Psoas muscle (tissue), 7 donors: ENCODE measurements at regions not wholly inside any gene's neighbourhood (a gene's known extent, or its start where the extent isn't known, plus 50 kb on each side); places are given as distances from the start of the nearest gene placed in this dataset.

Source experiments
- ATAC-seq, 4 donors: fragments of 200-7000 bp; cut with Tn5 transposase; one replicate each; pipeline ENCODE4 v1.9.1; 2020; ENCODE audit warnings: moderate library complexity in 3 of 4, mild to moderate bottlenecking in 2 of 4
- DNase-seq, 2 donors: peaks; one replicate each; pipeline ENCODE4 v3.0.0-alpha.2; 2020
- H3K27ac ChIP-seq: fragments of 200-600 bp; one replicate; pipeline ENCODE4 v1.8.0; 2022
- H3K27me3 ChIP-seq, 3 donors: fragments of 200-600 bp in 1 of 3; one replicate each; pipeline versions ENCODE4 v1.6.1 to v1.8.0; 2013 to 2022; ENCODE audit warnings: low read length in 2 of 3, mild to moderate bottlenecking in 2 of 3, moderate library complexity in 1 of 3; ENCODE audit not compliant: insufficient read depth in 3 of 3
- H3K36me3 ChIP-seq, 2 donors: fragments of 200-600 bp in 1 of 2; one replicate each; pipeline versions ENCODE4 v1.6.1 to v1.8.0; 2013 to 2022; ENCODE audit warnings: low read depth in 1 of 2, mild to moderate bottlenecking in 1 of 2, moderate library complexity in 1 of 2; ENCODE audit not compliant: insufficient read depth in 1 of 2
- H3K4me1 ChIP-seq: fragments of 200-600 bp; one replicate; pipeline ENCODE4 v1.8.0; 2022
- H3K4me3 ChIP-seq: fragments of 200-600 bp; one replicate; pipeline ENCODE4 v1.8.0; 2022; ENCODE audit warnings: mild to moderate bottlenecking
- H3K9me3 ChIP-seq: fragments of 200-600 bp; one replicate; pipeline ENCODE4 v1.8.0; 2022
- CTCF ChIP-seq: fragments of 200-600 bp; IDR thresholded peaks from one replicate; pipeline ENCODE4 v1.8.0; 2022; ENCODE audit warnings: antibody characterized with exemption
- WGBS, 3 donors: extraction: QIAGEN DNeasy Blood & Tissue Kit; methylation state at CpG; one replicate each; pipeline versions ENCODE4 v1.1.6 to v1.1.7; 2013; 5-methylcytosine and 5-hydroxymethylcytosine counted together
- intact Hi-C, 2 donors: fragments of 100-400 bp; cut with DNase I; formaldehyde crosslinking; loops; one replicate each; pipeline versions ENCODE4 v1.11.0 to v1.14.2; 2022
- donor health status: healthy with polysubstance abuse.
- donor health status: DM: no; HTN: no; CAD: no; lungs with moderate emphysema.
- donor health status: Bipolar disorder and iron deficiency.
- donor health status: healthy.
- donor health status: DM: yes; HTN: yes; CAD: no.
- donor health status: DM: no; HTN: no; CAD: no.
- donor health status: DM: yes; HTN: yes; CAD: no.

GRCh38 chr13:68232351-68233130 is 1002.4 kb upstream of the PCDH9 start:
- no peaks in the 10 kb centered on the region for H3K9me3 ChIP-seq
- DNase-seq: no peak
- no peaks in the 10 kb centered on the region for H3K36me3 ChIP-seq
- ATAC-seq: no peak
- no peaks in the 10 kb centered on the region for H3K4me1 ChIP-seq
- TF ChIP-seq CTCF: no peak
- no peaks in the 10 kb centered on the region for H3K27me3 ChIP-seq
- H3K27ac ChIP-seq: no peak overlapping the region
- 58 to 63% (median 62%) methylated on average over 7 of the region's 7 CpGs for WGBS, 3 donors
- H3K4me3 ChIP-seq: no peak overlapping the region
- intact Hi-C loops: no loop called here

DNA sequence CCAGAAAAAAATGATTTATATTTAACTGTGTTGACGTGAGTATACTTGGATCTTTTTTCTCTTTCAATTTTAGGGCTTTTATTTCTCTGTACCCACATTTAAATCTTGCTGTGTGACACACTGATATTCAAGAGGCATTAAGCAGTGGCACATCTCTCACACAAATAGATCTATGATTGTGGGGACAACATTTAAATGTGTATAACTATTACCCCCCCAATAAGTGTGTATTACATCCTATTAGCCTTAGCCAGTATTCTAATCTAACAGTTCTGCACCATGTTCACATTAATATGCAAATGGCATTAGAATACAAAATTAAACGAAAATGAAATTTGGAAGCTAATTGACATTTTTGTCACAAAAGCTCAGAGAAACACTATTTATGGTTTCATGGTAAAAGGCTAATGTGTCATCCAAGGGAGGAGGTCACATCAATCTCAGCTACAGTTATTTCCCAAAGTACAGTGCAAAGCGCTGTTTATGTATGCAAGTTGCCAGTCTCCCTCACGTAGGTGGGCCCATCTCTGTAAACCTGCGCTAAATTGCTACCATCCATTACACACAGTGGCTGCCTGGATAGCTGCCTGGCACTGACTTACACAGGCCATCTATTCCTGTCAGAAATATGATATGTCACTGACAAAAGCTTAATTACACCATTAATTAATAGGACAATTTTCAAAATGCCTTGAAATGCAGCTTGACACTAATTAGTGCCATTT is 984.7 kb upstream of the PCDH9 start:
- Histone ChIP-seq H3K9me3 (no peaks in the 10 kb centered on the region), H3K4me1 (no peaks in the 10 kb centered on the region), H3K27ac (no peak overlapping the region), H3K36me3 (no peaks in the 10 kb centered on the region), H3K4me3 (no peak overlapping the region), H3K27me3 (no peaks in the 10 kb centered on the region)
- 77 to 80% (median 77%) methylated on average over 5 of the region's 5 CpGs for WGBS, 3 donors
- TF ChIP-seq CTCF: no peak
- ATAC-seq: no peak
- intact Hi-C loops: no loop called here
- DNase-seq: no peak

- DNase-seq (no peak), ATAC-seq (no peak)
- intact Hi-C loops: no loop called here
- no peaks in the 10 kb centered on the region for H3K27me3 ChIP-seq
- H3K36me3 ChIP-seq: no peaks in the 10 kb centered on the region
- 76 to 89% (median 84%) methylated on average over 2 of the region's 2 CpGs for WGBS, 3 donors
- no peaks in the 10 kb centered on the region for H3K4me1 ChIP-seq
- no peaks in the 10 kb centered on the region for H3K9me3 ChIP-seq
- TF ChIP-seq CTCF: no peak
- no peak overlapping the region for H3K27ac ChIP-seq
- no peak overlapping the region for H3K4me3 ChIP-seq
Observed at GRCh38 chr13:68199271-68199670, 969.1 kb upstream of the PCDH9 start.

GRCh38 chr13:68190818-68191217 is 960.7 kb upstream of the PCDH9 start:
- DNase-seq (no peak), ATAC-seq (no peak)
- Histone ChIP-seq H3K4me1 (no peaks in the 10 kb centered on the region), H3K36me3 (no peaks in the 10 kb centered on the region), H3K4me3 (no peak overlapping the region), H3K9me3 (no peaks in the 10 kb centered on the region), H3K27ac (no peak overlapping the region), H3K27me3 (no peaks in the 10 kb centered on the region)
- 83 to 92% (median 84%) methylated on average over 4 of the region's 4 CpGs for WGBS, 3 donors
- TF ChIP-seq CTCF: no peak
- intact Hi-C loops: no loop called here
